Astrocyte (in vitro differentiated cells and primary cell): ENCODE measurements at regions not wholly inside any gene's neighbourhood (a gene's known extent, or its start where the extent isn't known, plus 50 kb on each side); places are given as distances from the start of the nearest gene placed in this dataset.
A peak's percentile ranks its signal among the peaks of the same experiment; 100 is the strongest.
"Not testable (repeated sequence)": the region's sequence is repeated elsewhere in the genome, so short reads cannot be mapped to it uniquely, and the experiment has no call there.

Source experiments
- DNase-seq: peaks from one replicate; pipeline ENCODE4 v3.0.0-alpha.2; 2010; ENCODE audit warnings: low read depth
- FAIRE-seq: peaks from 2 replicates; lab custom pipeline; 2011; peaks lifted over from hg19 to GRCh38; lab: Jason Lieb, UNC
- H2AFZ ChIP-seq: 2 replicates; pipeline ENCODE4 v1.6.0; 2012; ENCODE audit warnings: low read depth, low read length, inconsistent platforms
- H3K27ac ChIP-seq: 2 replicates; pipeline ENCODE4 v1.5.1; 2011; ENCODE audit warnings: low read depth, low read length, inconsistent platforms
- H3K27me3 ChIP-seq: 2 replicates; pipeline ENCODE4 v1.6.0; 2011; ENCODE audit warnings: low read length, inconsistent platforms; ENCODE audit not compliant: insufficient read depth
- H3K36me3 ChIP-seq: 2 replicates; pipeline ENCODE4 v1.5.1; 2011; ENCODE audit warnings: low read length, inconsistent platforms; ENCODE audit not compliant: insufficient read depth
- H3K4me1 ChIP-seq: 2 replicates; pipeline ENCODE4 v1.5.1; 2011; ENCODE audit warnings: low read length, inconsistent platforms; ENCODE audit not compliant: insufficient read depth
- H3K4me2 ChIP-seq: 2 replicates; pipeline ENCODE4 v1.6.0; 2012; ENCODE audit warnings: low read length, inconsistent platforms
- H3K4me3 ChIP-seq: 2 replicates; pipeline ENCODE4 v1.5.1; 2011; ENCODE audit warnings: low read depth, mild to moderate bottlenecking, low read length, inconsistent platforms; ENCODE audit not compliant: insufficient read depth
- H3K79me2 ChIP-seq: 2 replicates; pipeline ENCODE4 v1.6.0; 2012; ENCODE audit warnings: mild to moderate bottlenecking, low read length, inconsistent platforms; ENCODE audit not compliant: insufficient read depth
- H3K9ac ChIP-seq: 2 replicates; pipeline ENCODE4 v1.6.0; 2012; ENCODE audit warnings: mild to moderate bottlenecking, low read length, inconsistent platforms
- H3K9me3 ChIP-seq: 2 replicates; pipeline ENCODE4 v1.5.1; 2012; ENCODE audit warnings: low read depth, mild to moderate bottlenecking, low read length, inconsistent platforms; ENCODE audit not compliant: insufficient read depth
- H4K20me1 ChIP-seq: 2 replicates; pipeline ENCODE4 v1.6.0; 2012; ENCODE audit warnings: low read length, inconsistent platforms; ENCODE audit not compliant: insufficient read depth
- H3K27ac Mint-ChIP-seq: one replicate; pipeline ENCODE4 v1.8.0; 2021; ENCODE audit warnings: mild to moderate bottlenecking, mixed read lengths; ENCODE audit not compliant: unreplicated experiment
- H3K27me3 Mint-ChIP-seq: one replicate; pipeline ENCODE4 v1.8.0; 2021; ENCODE audit warnings: low read depth, mixed read lengths; ENCODE audit not compliant: unreplicated experiment
- H3K36me3 Mint-ChIP-seq: one replicate; pipeline ENCODE4 v1.8.0; 2021; ENCODE audit warnings: low read depth, mixed read lengths; ENCODE audit not compliant: unreplicated experiment
- H3K4me1 Mint-ChIP-seq: one replicate; pipeline ENCODE4 v1.8.0; 2021; ENCODE audit warnings: low read depth, mixed read lengths; ENCODE audit not compliant: unreplicated experiment
- H3K4me3 Mint-ChIP-seq: one replicate; pipeline ENCODE4 v1.8.0; 2021; ENCODE audit warnings: mild to moderate bottlenecking, moderate library complexity, mixed read lengths; ENCODE audit not compliant: unreplicated experiment
- H3K9me3 Mint-ChIP-seq: one replicate; pipeline ENCODE4 v1.8.0; 2021; ENCODE audit warnings: mild to moderate bottlenecking, mixed read lengths; ENCODE audit not compliant: unreplicated experiment

DNA sequence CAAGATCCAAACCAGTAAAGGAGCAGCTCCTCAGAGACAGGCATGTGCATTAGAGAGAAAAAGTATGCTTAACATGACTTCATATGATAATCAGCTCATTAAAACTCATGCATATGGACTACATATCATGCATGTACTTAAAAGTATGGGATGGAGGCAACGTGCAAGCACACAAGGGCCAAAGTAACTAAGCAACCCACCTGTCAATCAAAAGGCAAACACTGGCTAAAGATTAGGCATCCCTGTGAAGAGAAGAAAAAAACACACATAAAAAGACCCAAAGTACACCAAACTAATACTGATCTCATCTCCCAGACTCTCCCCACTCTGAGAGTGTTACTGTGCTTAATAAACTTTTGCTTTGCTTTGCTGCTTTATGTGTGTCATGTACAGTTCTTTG, 61.2 kb downstream of the PPIAL4C start:
- H4K20me1 ChIP-seq, H3K4me3 ChIP-seq, H3K27me3 ChIP-seq, H3K36me3 Mint-ChIP-seq, DNase-seq, H3K36me3 ChIP-seq, H3K9me3 ChIP-seq, H3K4me1 ChIP-seq, H2AFZ ChIP-seq, FAIRE-seq, H3K27ac Mint-ChIP-seq, H3K27me3 Mint-ChIP-seq, H3K9ac ChIP-seq, H3K27ac ChIP-seq, H3K9me3 Mint-ChIP-seq, H3K79me2 ChIP-seq, H3K4me3 Mint-ChIP-seq, H3K4me1 Mint-ChIP-seq, H3K4me2 ChIP-seq: not testable (repeated sequence)

DNA sequence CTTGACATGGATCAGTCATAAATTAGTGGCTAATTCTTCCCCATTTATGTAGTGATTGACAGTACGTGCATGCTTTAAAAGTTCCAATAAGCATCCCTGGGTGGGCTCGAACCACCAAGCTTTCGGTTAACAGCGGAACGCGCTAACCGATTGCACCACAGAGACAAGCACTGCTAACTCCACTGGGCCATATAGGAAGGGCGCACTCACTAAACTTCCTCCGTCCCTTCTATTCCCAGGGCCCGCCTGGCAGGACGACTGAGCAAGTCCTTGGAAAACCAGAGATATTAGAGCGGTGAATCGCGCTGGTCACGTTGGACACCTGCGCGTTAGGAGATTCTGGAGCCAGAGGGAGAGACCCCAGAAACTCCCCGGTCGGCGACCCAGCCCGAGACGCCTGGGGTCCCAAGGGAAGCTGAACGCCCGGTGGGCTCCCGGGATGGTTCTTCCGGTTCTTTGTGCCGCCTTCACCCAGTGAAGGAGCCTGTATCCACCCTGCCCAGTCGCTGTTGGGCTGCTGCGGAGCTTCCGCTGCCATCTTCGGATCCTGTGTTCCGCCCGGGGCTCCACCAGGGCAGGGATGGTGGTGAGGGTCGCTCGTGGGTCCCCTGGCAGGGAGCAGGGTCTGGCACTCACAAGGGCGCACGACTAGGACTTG, 62.8 kb downstream of the PPIAL4C start:
- DNase-seq, H2AFZ ChIP-seq, H4K20me1 ChIP-seq, H3K36me3 ChIP-seq, H3K9ac ChIP-seq, H3K4me1 Mint-ChIP-seq, H3K36me3 Mint-ChIP-seq, H3K79me2 ChIP-seq, H3K27me3 ChIP-seq, H3K4me1 ChIP-seq, H3K9me3 ChIP-seq, H3K9me3 Mint-ChIP-seq, FAIRE-seq, H3K27me3 Mint-ChIP-seq, H3K27ac Mint-ChIP-seq, H3K27ac ChIP-seq: not testable (repeated sequence)
- H3K4me3 Mint-ChIP-seq = peak overlapping the region; percentile 73
- peak overlapping the region; percentile 73 for H3K4me2 ChIP-seq
- peak overlapping the region; percentile 48 for H3K4me3 ChIP-seq

DNA sequence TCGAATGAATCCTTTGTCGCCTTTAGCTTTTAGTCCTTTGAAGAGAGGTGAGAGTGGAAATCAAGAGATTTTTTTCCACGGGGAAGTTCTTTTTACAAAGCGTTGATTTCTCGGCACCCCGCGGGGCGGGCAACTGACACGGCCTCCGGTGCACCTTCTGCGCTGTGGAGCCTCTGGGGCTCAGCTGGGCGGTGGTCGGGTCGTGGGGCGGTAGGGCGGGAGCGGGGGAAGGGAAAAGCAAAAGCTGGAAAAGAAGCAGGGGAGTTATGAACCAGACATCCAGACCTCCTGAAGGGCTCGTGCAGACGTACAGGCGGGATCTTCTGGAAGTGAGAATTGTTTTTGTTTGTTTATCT, 63.3 kb downstream of the PPIAL4C start:
- not testable (repeated sequence) for H3K9me3 ChIP-seq, H3K27me3 ChIP-seq, H3K79me2 ChIP-seq, H3K9ac ChIP-seq, FAIRE-seq, H3K27me3 Mint-ChIP-seq, H3K4me1 ChIP-seq, H3K27ac ChIP-seq, H3K27ac Mint-ChIP-seq, H3K36me3 Mint-ChIP-seq, H3K4me3 ChIP-seq, H3K4me1 Mint-ChIP-seq, H3K36me3 ChIP-seq, H3K4me3 Mint-ChIP-seq, DNase-seq, H4K20me1 ChIP-seq, H2AFZ ChIP-seq, H3K9me3 Mint-ChIP-seq
- H3K4me2 ChIP-seq = peak overlapping the region; percentile 73

DNA sequence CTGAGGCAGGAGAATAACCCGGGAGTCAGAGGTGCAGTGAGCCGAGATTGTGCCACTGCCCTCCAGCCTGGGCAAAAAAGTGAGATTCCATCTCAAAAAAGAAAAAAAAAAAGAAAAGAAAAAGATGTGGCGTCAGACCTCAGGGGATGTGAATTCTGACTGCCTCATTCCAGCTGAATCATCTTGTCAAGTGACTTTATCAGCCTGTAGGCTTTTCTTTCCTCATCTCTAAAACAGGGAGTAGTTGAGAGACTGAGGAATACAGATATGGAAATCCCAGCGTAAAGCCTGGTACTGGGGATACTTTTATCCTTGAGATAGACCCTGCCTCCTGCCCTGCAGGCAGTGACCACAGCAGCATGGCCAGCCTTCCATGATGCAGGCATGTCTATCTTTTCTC, 74.1 kb downstream of the PPIAL4C start:
- not testable (repeated sequence) for H3K4me3 Mint-ChIP-seq, H3K27me3 ChIP-seq, H4K20me1 ChIP-seq, H3K27me3 Mint-ChIP-seq, DNase-seq, H3K9me3 ChIP-seq, H3K4me2 ChIP-seq, H3K36me3 ChIP-seq, H3K4me1 Mint-ChIP-seq, H3K4me1 ChIP-seq, FAIRE-seq, H3K36me3 Mint-ChIP-seq, H3K4me3 ChIP-seq, H2AFZ ChIP-seq, H3K9ac ChIP-seq, H3K79me2 ChIP-seq, H3K27ac ChIP-seq, H3K9me3 Mint-ChIP-seq
- H3K27ac Mint-ChIP-seq = peak overlapping the region; percentile 62

DNA sequence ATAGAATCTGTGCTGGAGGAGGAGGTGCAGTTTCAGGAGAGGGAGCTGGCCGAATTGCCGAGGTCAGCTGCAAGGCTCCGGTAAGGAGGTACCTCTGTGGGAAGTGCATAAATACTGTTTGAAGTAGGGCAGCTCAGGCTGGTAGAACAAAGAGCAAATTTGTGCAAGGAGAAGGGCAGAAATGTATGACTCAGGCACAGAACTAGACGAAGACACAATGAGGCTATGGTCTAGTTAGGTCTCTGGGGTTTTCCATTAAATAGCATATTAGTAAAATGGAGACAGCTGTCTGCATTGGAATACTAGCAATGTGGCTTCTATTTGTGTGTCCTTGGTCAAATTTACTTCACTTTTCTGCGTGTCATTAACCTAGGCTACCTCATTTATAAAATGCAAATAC, 74.5 kb downstream of the PPIAL4C start:
- not testable (repeated sequence) for H3K4me1 ChIP-seq, H3K4me3 ChIP-seq, H3K27me3 Mint-ChIP-seq, H3K4me2 ChIP-seq, H3K4me3 Mint-ChIP-seq, H3K79me2 ChIP-seq, H3K9ac ChIP-seq, DNase-seq, H2AFZ ChIP-seq, H3K9me3 ChIP-seq, H3K27ac Mint-ChIP-seq, H4K20me1 ChIP-seq, FAIRE-seq, H3K36me3 Mint-ChIP-seq, H3K36me3 ChIP-seq, H3K27me3 ChIP-seq, H3K4me1 Mint-ChIP-seq, H3K27ac ChIP-seq, H3K9me3 Mint-ChIP-seq

DNA sequence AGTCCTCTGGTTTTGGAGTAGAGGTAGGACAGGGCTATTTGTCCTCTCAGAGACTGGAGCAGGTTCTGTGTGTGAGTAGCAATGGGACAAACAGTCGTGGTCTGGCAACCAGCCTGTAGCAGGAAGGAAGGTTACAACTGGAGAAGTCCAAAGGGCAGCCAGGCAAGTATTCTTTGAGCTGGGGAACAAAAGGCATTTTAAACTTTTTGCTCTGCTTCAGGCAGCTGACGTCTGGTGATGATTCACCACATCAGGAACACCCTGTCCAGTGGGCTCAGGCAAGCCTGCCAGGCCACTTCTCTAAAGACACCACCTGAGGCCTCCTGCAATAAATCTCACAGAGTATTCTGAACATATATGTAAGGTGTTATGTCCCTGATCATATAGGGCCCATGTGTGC, 81.0 kb downstream of the PPIAL4C start:
- not testable (repeated sequence) for H3K9ac ChIP-seq, H4K20me1 ChIP-seq, FAIRE-seq, DNase-seq, H3K9me3 Mint-ChIP-seq, H3K27me3 Mint-ChIP-seq, H3K27ac Mint-ChIP-seq, H3K27me3 ChIP-seq, H3K4me1 ChIP-seq, H3K27ac ChIP-seq, H3K9me3 ChIP-seq, H3K4me3 ChIP-seq, H2AFZ ChIP-seq, H3K4me2 ChIP-seq, H3K4me3 Mint-ChIP-seq, H3K79me2 ChIP-seq, H3K4me1 Mint-ChIP-seq, H3K36me3 Mint-ChIP-seq, H3K36me3 ChIP-seq
